ENCODE measurements at regions not wholly inside any gene's neighbourhood (a gene's known extent, or its start where the extent isn't known, plus 50 kb on each side); places are given as distances from the start of the nearest gene placed in this dataset.

- TF ChIP-seq ZNF592 (IDR thresholded peaks at IDR 0.05) (peak; percentile 61), MAZ (CRISPR knock-in tag; conservative IDR thresholded peaks at IDR 0.05 in 1 of 2, IDR thresholded peaks at IDR 0.05 in 1 of 2) (peak in 1 of 2 experiments; percentile 31; a peak in 1 of 4 replicates), ZFX (CRISPR knock-in tag; IDR thresholded peaks at IDR 0.05) (no peak), SMAD4 (CRISPR knock-in tag; conservative IDR thresholded peaks at IDR 0.05) (no peak), TCF3 (CRISPR knock-in tag; IDR thresholded peaks at IDR 0.05) (0 out of 2 replicates have a peak, but pooled peaks have one; percentile 20), ZBED1 (IDR thresholded peaks at IDR 0.05) (no peak)
These were observed 118.0 kb upstream of the CD93 start (continued) for GRCh38 chr20:23203951-23204730.
